HL-60 (cell line): ENCODE measurements at regions not wholly inside any gene's neighbourhood (a gene's known extent, or its start where the extent isn't known, plus 50 kb on each side); places are given as distances from the start of the nearest gene placed in this dataset.

Source experiments
- DNase-seq, 2 experiments: peaks; one replicate each; pipeline ENCODE4 v3.0.0-alpha.2; 2010 to 2020; ENCODE audit warnings: low read depth in 1 of 2, low spot score in 1 of 2
- H3K27ac ChIP-seq: fragments of 250-450 bp; sonication (Bioruptor Pico); replicated peaks from 2 replicates; pipeline ENCODE4 v1.5.1; 2020; ENCODE audit warnings: mild to moderate bottlenecking, moderate library complexity
- H3K27me3 ChIP-seq: fragments of 250-450 bp; sonication (Bioruptor Pico); 2 replicates; pipeline ENCODE4 v1.5.1; 2021; ENCODE audit warnings: mild to moderate bottlenecking, moderate library complexity; ENCODE audit not compliant: insufficient read depth, poor library complexity, severe bottlenecking
- H3K4me3 ChIP-seq: replicated peaks from 2 replicates; pipeline ENCODE4 v1.5.1; 2011; ENCODE audit warnings: mild to moderate bottlenecking, control low read depth, low read length; ENCODE audit not compliant: insufficient read depth
- CTCF ChIP-seq: IDR thresholded peaks from one replicate; pipeline ENCODE4 v1.5.1; 2011; ENCODE audit warnings: low read length, control low read depth, inconsistent platforms; ENCODE audit not compliant: insufficient read depth
- GABPA ChIP-seq: IDR thresholded peaks from 2 replicates; pipeline ENCODE4 v1.6.1; 2012; ENCODE audit warnings: low read depth
- POLR2AphosphoS5 ChIP-seq: IDR thresholded peaks from 2 replicates; pipeline ENCODE4 v1.6.1; 2012; ENCODE audit warnings: low read depth
- REST ChIP-seq: IDR thresholded peaks from 2 replicates; pipeline ENCODE4 v1.6.1; 2012; ENCODE audit warnings: low read depth; ENCODE audit not compliant: insufficient replicate concordance
- SPI1 ChIP-seq: IDR thresholded peaks from 2 replicates; pipeline ENCODE4 v1.6.1; 2012; ENCODE audit warnings: low read depth, mild to moderate bottlenecking, borderline replicate concordance

DNA sequence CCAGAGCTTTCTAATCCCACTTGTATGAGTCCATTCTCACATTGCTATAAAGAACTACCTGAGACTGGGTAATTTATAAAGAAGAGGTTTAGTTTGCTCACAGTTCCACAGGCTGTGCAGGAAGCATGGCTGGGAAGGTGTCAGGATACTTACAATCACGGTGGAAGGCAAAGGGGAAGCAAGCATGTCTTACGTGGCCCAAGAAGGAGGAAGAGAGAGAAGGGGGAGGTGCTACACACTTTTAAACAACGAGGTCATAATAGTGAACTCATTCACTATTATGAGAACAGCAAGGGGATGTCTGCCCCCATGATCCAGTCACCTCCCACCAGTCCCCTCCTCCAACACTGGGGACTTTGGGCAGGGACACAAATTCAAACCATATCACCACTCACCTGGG lies 67.8 kb downstream of the TTC32 start:
- Histone ChIP-seq H3K27ac (no peak overlapping the region), H3K27me3 (no peaks in the 10 kb centered on the region), H3K4me3 (no peak overlapping the region)
- DNase-seq = no peak
- TF ChIP-seq CTCF = no peak

- H3K27ac ChIP-seq = no peak overlapping the region
- no peak for TF ChIP-seq POLR2AphosphoS5
- TF ChIP-seq GABPA = no peak
- no peak for TF ChIP-seq CTCF
- TF ChIP-seq REST = no peak
- TF ChIP-seq SPI1 = no peak
- no peak overlapping the region for H3K4me3 ChIP-seq
- no peak for DNase-seq
- peaks cover 3% of the 10 kb centered on the region for H3K27me3 ChIP-seq
These were observed 72.1 kb downstream of the TTC32 start for GRCh38 chr2:19829672-19830071.

GRCh38 chr2:19826874-19827273 lies 74.9 kb downstream of the TTC32 start:
- no peak overlapping the region for H3K27ac ChIP-seq
- no peak for DNase-seq
- peaks cover 3% of the 10 kb centered on the region for H3K27me3 ChIP-seq
- no peak for TF ChIP-seq REST
- TF ChIP-seq CTCF = no peak
- no peak for TF ChIP-seq POLR2AphosphoS5
- TF ChIP-seq GABPA = no peak
- no peak for TF ChIP-seq SPI1
- no peak overlapping the region for H3K4me3 ChIP-seq

GRCh38 chr2:19823507-19823906 lies 78.3 kb downstream of the TTC32 start:
- Histone ChIP-seq H3K27me3 (peaks cover 3% of the 10 kb centered on the region), H3K27ac (no peak overlapping the region), H3K4me3 (no peak overlapping the region)
- TF ChIP-seq REST (no peak), GABPA (no peak), SPI1 (no peak), CTCF (no peak), POLR2AphosphoS5 (no peak)
- no peak for DNase-seq
